Stimulated activated CD4-positive, alpha-beta T cell treated with anti-CD3 and anti-CD28 coated beads, Interleukin-4, amount 100 ng/mL, for 1 hour (primary cell): ENCODE measurements at regions not wholly inside any gene's neighbourhood (a gene's known extent, or its start where the extent isn't known, plus 50 kb on each side); places are given as distances from the start of the nearest gene placed in this dataset.
"Not testable (repeated sequence)": the region's sequence is repeated elsewhere in the genome, so short reads cannot be mapped to it uniquely, and the experiment has no call there.

ENCODE experiments used
- DNase-seq: peaks from one replicate; pipeline ENCODE4 v3.0.0-alpha.2; 2020

GRCh38 chr22:22811016-22812009, 76.3 kb upstream of the IGLL5 start:
- DNase-seq = no peak

DNA sequence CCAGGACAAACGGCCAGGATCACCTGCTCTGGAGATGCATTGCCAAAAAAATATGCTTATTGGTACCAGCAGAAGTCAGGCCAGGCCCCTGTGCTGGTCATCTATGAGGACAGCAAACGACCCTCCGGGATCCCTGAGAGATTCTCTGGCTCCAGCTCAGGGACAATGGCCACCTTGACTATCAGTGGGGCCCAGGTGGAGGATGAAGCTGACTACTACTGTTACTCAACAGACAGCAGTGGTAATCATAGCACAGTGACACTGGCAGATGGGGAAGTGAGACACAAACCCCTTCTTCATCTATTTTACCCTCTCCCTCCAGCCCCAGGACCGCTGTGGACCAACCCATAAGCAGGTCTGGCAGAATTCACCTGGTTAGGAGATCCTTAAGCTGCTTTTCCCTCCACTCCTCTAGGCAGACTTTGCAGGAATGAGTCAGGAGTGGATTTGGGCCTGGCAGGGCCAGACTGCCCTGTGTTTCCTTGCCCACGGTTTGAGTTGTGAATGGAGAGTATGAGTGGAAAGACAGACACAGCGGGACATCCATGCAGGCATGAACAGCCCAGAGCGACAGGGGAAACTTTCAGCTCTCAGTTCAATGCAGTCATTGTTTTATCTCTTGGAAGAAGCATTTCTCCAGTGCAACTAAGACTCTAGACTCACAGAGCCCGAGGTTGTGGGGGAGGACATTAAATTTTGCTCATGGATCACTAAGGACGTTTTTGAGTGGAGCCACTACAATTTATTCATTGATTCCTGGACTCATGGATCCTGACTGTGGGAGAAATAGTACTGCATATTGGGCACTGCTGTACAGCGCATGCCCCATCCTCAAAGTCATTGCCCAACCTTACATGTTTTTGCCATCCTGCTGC, 75.3 kb upstream of the IGLL5 start:
- no peak for DNase-seq

DNA sequence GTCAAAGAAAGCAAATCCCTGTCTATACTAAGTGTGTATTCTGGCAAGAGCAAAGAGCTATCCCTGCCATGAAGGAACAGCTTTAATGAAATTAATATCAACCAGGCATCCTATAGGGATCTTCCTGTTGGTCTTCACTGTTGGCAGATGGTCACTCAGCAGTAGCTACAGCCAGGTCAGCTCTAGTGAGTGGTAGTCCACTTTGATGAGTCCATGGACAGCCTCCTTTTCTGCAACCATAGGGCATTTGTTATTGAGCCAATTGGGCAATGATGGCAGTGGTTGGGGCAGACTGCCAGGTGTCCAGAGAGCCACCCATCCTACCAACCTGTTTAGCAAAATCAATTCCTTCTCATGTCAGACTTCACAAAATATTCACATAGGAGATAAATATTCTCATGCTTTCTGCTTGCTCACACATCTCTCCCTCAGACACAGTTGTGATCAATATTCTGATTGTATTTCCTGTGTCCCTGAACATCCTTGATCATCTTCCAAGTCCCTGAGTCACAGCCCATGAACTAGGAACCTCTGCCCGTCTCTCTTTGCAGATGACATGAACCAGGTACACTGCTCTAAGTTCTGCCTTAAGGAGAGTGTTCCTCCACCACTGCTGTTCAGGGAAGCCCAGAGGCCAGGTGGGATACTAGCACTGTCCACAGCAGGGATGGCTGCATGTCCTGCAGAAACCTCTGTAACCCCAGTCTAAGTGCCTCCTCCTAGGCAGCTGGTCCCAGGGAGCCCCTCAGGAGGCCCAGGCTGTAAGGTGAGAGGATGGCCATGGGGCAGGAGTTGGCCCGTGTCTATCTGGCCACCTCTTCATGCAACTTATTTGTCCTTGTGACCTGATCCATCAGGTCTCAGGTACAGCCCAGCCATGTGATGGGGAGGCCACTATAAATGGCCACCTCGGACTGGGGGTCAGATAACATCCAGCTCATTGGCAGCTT, 74.2 kb upstream of the IGLL5 start:
- no peak for DNase-seq

- no peak for DNase-seq
Measured at GRCh38 chr22:22814666-22815396, 72.8 kb upstream of the IGLL5 start.

DNA sequence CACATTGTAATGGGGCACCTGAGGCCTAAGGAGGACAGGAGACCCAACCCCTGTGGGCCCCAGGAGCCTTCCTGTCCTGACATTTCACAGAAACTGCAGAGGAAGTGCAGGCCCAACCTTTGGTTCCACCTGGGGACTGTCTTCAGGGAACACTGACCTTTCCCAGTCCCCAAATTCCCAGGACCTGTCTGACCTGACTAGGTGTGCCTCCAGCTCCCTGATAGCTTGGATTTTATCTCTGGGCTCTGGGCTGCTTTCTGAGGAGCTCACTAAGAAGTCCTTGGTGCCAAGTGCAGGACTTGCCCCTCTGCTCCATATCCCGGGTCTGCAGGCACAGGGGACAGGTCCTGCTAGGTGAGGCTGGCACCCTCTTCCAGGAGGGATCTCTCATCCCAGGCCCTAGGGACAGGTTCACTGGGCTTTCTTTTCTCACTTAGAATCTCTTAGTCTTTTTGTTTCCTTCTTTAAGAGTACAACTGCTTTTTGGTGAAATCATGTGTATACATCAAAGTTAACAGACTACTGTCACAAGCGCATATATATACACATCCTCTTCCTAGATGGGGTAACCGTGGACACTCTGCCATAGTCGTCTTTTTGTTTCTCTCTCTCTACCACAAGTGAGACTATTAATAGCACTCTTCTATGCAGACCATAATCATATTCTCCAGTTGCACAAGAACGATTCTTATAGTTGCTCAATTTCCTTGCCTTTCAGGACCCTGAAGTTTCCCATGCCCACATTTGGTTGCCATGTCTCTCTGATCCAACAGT, 72.0 kb upstream of the IGLL5 start:
- DNase-seq = no peak

DNA sequence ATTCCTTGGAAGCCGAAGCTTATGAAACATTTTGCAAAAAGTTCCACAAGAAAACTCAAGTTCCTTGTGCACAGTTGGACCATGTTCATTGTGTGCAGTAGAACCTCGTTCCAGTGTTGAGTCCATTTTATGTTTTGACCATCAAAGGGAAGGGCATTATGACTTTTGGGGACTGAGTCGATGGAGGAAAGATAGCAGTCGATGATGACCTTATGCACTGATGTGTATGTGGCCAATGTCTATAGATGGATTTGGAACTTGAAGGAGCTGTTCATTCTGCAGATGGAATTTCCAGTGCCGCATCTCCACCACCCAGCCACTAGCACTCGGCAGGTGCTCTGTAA, 71.5 kb upstream of the IGLL5 start:
- no peak for DNase-seq

GRCh38 chr22:22816766-22817410, 70.7 kb upstream of the IGLL5 start:
- DNase-seq = no peak

DNA sequence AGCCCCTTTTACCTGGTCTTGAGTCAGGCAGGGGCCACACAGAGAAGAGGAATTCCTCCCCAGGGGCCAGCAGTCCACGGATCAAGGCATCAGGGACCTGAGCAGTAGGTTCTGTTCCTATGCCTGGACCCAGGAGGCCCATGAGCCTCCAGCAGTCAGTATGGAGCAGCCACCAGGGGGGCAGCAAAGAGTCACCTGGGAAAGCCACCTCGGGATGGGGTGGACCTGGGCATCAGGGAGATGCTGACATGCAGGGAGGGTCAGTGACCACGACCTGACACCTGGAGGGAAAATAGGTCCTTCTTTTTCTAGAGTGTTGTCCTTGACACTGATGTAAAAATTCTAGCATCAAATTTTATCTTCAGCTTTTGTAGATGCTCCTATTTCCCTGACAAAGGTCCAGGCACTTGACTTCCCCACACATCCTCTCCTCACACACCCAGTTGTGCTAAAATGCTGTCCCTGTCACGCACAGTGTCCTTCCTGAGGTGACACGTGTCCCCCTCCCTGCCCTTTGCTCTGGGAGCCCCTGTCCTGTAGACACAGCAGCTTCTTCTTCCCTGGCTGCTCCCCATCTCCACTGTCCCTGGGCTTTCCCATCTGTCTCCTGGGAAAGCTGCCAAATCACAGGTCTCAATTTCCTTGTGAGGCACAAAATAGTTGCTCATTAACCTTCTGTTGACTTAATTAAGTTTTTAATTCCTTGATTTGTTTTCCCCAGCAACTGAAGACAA, 70.0 kb upstream of the IGLL5 start:
- DNase-seq = no peak

- no peak for DNase-seq
Measured at GRCh38 chr22:22818202-22818538, 69.4 kb upstream of the IGLL5 start.

GRCh38 chr22:22818861-22819855, 68.5 kb upstream of the IGLL5 start:
- DNase-seq = no peak

- DNase-seq = no peak
Measured at GRCh38 chr22:22820076-22820475, 67.5 kb upstream of the IGLL5 start.

DNA sequence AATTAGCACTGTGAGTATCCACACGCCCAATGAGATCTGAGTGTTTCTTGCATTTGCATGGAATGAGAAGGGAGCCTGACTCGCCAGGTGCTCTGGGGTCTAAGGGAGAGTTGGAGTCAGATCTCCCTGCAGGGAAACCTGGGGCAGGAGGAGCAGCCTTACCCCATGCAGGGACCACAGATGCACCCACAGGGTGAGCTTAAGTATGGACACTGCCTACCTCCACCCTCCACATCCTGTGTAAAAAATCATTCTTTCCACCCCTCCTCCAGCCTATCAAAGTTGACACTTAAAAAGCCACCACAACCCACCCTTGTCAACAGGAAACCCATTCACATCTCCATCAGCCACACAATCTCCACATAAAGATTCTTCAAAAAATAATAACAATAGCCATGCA, 67.0 kb upstream of the IGLL5 start:
- DNase-seq = no peak

DNA sequence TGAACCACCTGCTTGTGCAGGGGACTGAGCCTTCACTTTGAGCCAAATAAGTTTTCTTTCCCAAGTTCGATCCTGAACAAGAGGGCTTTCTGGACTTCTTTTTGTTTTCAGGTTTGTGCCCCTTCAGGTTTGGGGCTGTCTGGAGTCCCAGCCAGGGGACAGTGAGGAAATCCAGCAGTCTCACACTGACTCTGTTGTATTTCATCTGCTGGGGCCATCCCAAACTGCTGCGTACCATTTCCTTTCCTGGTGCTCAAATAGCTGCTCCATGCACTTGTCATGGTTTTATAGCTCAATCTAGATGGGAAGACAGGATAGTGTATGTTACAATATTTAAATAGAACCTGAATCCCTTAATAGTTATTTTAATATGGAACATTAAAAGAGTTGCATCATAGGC, 66.3 kb upstream of the IGLL5 start:
- no peak for DNase-seq

- no peak for DNase-seq
Measured at GRCh38 chr22:22822106-22822505, 65.5 kb upstream of the IGLL5 start.

DNA sequence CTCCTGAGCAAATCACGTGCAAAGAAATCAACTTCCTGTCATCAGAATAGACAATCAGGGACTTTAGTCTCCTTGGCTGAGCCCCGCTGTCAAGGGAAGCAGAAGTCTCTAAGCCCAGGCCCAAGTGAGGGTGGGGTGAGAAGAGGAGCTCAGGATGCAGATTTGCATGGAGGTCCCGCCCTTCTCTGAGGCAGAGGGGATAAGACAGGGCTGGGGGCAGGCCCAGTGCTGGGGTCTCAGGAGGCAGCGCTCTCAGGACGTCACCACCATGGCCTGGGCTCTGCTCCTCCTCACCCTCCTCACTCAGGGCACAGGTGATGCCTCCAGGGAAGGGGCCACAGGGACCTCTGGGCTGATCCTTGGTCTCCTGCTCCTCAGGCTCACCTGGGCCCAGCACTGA, 65.1 kb upstream of the IGLL5 start:
- DNase-seq = not testable (repeated sequence)

- DNase-seq = no peak
Measured at GRCh38 chr22:22823131-22823810, 64.3 kb upstream of the IGLL5 start.

GRCh38 chr22:22824340-22825212, 63.0 kb upstream of the IGLL5 start:
- DNase-seq = no peak
